ENCODE measurements at regions not wholly inside any gene's neighbourhood (a gene's known extent, or its start where the extent isn't known, plus 50 kb on each side); places are given as distances from the start of the nearest gene placed in this dataset.

- intact Hi-C loops (cut with DNase I), result no loop called here
- ATAC-seq (ENCODE audit: poor library complexity), result no peak
- peak; percentile 22 for DNase-seq
Measured at GRCh38 chr16:85401917-85402766, 211.0 kb upstream of the GSE1 start.

GRCh38 chr16:85402910-85403692 is 210.0 kb upstream of the GSE1 start:
- DNase-seq (peak; percentile 67), ATAC-seq (ENCODE audit: poor library complexity) (peak; percentile 70)
- intact Hi-C loops (cut with DNase I), result no loop called here

- ATAC-seq (ENCODE audit: poor library complexity), result no peak
- intact Hi-C loops (cut with DNase I), result no loop called here
- no peak for DNase-seq
Measured at GRCh38 chr16:85403693-85404092, 209.4 kb upstream of the GSE1 start.

- DNase-seq (peak; percentile 36), ATAC-seq (ENCODE audit: poor library complexity) (no peak)
- intact Hi-C loops (cut with DNase I), result no loop called here
Measured at GRCh38 chr16:85412911-85413520, 200.1 kb upstream of the GSE1 start.

DNA sequence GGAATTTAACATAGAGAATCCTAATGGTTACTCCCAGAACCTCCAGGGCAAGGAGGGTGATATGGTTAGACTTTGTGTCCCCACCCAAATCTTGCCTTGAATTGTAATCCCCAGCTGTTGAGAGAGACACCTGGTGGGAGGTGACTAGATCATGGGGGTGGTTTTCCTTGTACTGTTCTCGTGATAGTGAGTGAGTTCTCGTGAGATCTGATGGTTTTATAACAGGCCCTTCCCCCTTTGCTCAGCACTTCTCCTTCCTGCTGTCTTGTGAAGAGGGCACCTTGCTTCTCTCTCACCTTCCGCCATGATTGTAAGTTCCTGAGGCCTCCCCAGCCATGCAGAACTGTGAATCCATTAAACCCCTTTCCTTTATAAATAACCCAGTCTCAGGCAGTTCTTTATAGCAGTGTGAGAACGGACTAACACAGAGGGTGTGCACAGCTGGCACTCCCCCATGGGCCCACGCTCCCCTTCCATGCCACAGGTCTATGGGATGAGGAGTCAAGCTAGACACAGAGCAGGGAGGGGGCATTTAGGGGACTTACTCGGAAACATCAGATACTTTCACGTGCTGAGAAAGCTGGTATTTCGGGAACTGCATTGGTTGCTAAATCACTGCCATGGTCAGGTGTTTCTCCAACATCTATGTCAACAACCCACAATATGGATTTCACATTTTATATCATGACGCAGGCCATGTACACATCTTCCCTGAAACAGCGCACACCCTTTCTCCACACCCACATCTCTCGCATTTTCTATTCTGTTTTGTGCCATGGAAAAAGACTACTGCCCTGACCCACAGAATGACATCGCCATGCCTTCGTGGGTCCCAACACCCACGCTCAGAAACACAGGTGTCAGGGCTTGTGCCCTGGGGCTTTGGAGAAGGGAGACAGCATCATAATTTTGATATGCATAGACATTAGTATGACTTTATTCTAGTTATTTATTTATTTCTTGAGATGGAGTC is 199.1 kb upstream of the GSE1 start:
- DNase-seq, result no peak
- ATAC-seq (ENCODE audit: poor library complexity), result no peak
- intact Hi-C loops (cut with DNase I), result no loop called here

GRCh38 chr16:85415196-85416090 is 197.7 kb upstream of the GSE1 start:
- intact Hi-C loops (cut with DNase I), result no loop called here
- ATAC-seq (ENCODE audit: poor library complexity) (peak; percentile 85), DNase-seq (peak; percentile 58)

- ATAC-seq (ENCODE audit: poor library complexity), result peak; percentile 72
- DNase-seq, result peak; percentile 76
- intact Hi-C loops (cut with DNase I), result no loop called here
Measured at GRCh38 chr16:85416228-85417109, 196.7 kb upstream of the GSE1 start.

DNA sequence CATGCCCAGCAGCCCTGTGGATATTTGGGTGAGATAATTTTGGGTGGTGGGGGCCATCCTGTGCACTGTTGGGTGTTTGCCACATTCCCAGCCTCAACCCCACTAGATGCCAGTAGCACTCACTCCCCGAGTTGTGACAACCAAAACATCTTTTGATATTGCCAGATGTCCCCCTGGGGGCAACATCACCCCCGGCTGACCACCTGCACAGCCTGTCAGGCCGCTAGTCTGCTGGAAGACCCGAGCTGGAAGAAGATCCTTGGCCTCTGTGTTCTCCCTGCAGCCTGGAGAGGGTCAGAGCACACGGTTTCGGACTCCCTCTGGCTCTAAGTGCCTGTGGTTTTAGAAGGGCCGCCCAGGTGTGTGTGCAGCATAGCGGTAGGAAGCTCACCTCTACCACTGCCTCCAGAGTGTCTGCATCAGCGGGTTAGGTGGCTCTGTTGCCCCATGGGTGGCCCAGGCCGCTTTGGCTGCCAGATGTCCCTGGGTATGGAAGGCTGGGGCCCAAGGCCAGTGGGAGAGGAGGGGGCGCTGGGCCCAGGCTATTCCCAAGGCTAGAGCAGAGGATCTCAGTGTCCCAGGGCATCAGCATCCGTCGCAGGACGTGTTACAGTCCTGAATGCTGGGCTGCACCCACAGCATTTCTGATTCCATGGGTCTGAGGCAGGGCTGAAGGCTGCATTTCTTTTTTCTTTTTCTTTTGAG is 195.8 kb upstream of the GSE1 start:
- ATAC-seq (ENCODE audit: poor library complexity) (no peak), DNase-seq (peak; percentile 20)
- intact Hi-C loops (cut with DNase I), result no loop called here

GRCh38 chr16:85418978-85419491 is 194.1 kb upstream of the GSE1 start:
- peak; percentile 22 for DNase-seq
- no peak for ATAC-seq (ENCODE audit: poor library complexity)
- intact Hi-C loops (cut with DNase I), result no loop called here

GRCh38 chr16:85419503-85420408 is 193.4 kb upstream of the GSE1 start:
- intact Hi-C loops (cut with DNase I), result loop anchor here (5.0 kb wide), 1 partner anchor 188 kb away; no protein-coding TSS in a partner anchor
- DNase-seq, result no peak

DNA sequence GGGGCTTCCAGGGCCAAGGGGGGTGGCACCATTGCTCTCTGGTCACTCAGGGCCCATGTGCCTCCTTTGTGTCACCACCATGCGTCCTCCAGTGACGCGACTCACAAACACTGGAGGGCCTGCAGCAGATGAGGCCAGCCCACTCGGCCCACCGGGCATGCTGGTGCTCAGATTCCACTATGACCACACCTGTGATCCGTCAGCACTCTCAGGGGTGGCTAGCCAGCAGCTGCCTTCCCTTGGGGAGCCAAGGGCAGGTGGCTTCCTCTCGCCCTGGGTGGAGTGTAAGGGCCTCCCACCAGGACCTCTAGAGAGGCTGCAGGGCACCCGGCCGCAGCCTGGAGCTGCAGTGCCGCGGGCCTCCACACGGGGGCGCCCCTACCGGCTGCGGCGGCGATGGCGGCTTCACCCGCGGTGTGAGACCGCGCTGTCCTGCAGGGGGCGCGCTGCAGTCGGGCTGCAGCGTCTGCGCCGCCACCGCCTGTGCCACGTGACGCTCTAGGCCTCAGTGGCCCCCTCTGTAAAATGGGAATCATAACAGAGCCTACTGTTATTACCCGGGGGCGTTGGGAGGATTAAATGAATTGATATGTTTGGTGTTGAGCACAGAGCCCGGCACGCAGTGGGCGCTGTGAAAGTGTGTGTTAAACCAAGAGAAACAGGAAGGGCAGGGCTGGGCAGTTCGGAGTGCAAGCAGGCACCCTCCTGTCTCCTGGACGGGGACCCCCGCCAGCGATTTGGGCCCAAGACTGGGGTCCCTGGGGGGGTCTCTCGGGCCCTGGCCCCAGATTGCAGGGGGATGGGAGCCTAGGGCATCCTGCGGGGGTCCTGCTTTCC is 192.4 kb upstream of the GSE1 start:
- intact Hi-C loops (cut with DNase I), result loop anchor here (5.0 kb wide), 1 partner anchor 187 kb away; no protein-coding TSS in a partner anchor
- ATAC-seq (ENCODE audit: poor library complexity), result peak; percentile 67
- peak; percentile 76 for DNase-seq

More at GRCh38 chr16:85419503-85420408, 193.4 kb upstream of the GSE1 start:
- no peak for ATAC-seq (ENCODE audit: poor library complexity)

DNA sequence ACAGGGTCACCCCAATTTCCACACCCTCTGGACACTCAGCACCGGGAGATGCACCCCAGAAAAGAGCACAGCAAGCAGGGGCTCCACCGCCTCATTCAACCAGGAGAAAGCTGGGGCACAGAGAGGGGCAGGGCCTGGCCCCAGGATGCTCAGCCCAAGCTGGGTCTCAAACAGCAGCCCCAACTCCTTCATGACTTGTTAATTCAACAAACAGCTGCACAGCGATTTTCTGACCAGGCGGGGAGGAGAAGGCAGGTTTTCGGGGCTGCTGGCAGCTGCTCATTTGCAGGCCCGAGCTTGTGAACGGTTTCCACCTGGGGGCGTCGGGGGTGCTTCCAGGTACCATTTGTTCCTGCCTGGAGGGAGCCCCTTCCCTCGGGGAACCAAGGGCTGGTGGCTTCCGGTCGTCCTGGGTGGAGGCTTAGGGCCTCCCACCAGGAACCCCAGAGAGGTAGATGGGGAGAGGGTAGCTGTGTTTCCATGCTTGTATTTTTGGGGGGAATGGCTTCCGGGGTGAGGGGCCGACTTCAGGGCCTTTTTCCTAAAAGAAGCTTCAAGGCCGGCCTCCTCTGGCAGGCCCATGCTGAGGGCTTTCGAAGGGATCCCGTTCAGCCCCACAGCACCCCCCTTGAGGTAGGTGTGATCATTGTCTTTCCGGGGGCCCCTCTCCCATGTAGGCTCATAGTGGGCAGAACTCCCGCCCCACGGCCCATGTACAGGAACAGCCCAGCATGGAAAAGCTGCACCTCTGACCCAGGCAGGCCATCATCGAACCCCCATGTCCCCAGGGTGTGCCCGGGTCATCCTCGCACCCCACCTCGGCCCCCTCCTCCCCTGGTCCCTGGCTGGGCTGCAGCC is 191.6 kb upstream of the GSE1 start:
- intact Hi-C loops (cut with DNase I), result loop anchor here (5.0 kb wide), 1 partner anchor 186 kb away; no protein-coding TSS in a partner anchor
- peak; percentile 32 for DNase-seq
- ATAC-seq (ENCODE audit: poor library complexity), result no peak

DNA sequence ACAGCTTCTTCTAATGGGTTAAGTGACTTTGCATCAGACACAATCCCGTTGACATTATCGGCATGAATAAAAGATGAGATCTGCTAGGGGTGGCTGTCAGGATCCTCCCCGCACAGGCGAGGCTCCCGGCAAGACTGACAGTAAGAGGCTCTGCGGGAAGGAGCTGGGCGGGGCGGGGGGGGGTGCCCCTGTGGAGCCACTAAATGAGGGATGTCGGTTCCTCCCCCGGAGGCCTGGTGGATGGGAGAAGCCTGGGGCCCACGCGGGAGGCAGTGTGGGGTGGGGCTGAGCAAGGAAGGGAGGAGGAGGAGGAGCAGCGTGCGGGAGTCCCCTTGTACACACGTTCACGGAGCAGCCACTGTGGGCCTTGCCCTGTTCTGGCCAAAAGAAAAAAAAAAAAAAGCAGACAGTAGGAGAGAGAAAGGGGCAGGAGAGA is 190.9 kb upstream of the GSE1 start:
- peak; percentile 31 for DNase-seq
- intact Hi-C loops (cut with DNase I), result loop anchor here (5.0 kb wide), 1 partner anchor 185 kb away; no protein-coding TSS in a partner anchor

More for the DNA sequence above, 190.9 kb upstream of the GSE1 start:
- no peak for ATAC-seq (ENCODE audit: poor library complexity)
